COLO668 (cell line): ENCODE measurements at regions not wholly inside any gene's neighbourhood (a gene's known extent, or its start where the extent isn't known, plus 50 kb on each side); places are given as distances from the start of the nearest gene placed in this dataset.
"Not testable (repeated sequence)": the region's sequence is repeated elsewhere in the genome, so short reads cannot be mapped to it uniquely, and the experiment has no call there.

Experiments
- DNase-seq: peaks from one replicate; lab custom pipeline; 2025; ENCODE audit not compliant: unreplicated experiment; lab: John Stamatoyannopoulos, UW

- DNase-seq, result no peak
Measured at GRCh38 chr9:117649126-117649525, 55.1 kb upstream of the TLR4 start.

- DNase-seq, result no peak
Measured at GRCh38 chr9:117644932-117645636, 59.1 kb upstream of the TLR4 start.

GRCh38 chr9:117644133-117644931 lies 59.9 kb upstream of the TLR4 start:
- DNase-seq, result peak; percentile 66

GRCh38 chr9:117643288-117643654 lies 60.9 kb upstream of the TLR4 start:
- DNase-seq, result no peak

- DNase-seq, result not testable (repeated sequence)
Measured at GRCh38 chr9:117642571-117643287, 61.5 kb upstream of the TLR4 start.

GRCh38 chr9:117636681-117637080 lies 67.5 kb upstream of the TLR4 start:
- no peak for DNase-seq

GRCh38 chr9:117625154-117625553 lies 79.0 kb upstream of the TLR4 start:
- no peak for DNase-seq

- no peak for DNase-seq
Measured at GRCh38 chr9:117624106-117624505, 80.1 kb upstream of the TLR4 start.

GRCh38 chr9:117622347-117622746 lies 81.9 kb upstream of the TLR4 start:
- no peak for DNase-seq

GRCh38 chr9:117616431-117616831 lies 87.8 kb upstream of the TLR4 start:
- DNase-seq, result peak; percentile 10

GRCh38 chr9:117612317-117612716 lies 91.9 kb upstream of the TLR4 start:
- no peak for DNase-seq

GRCh38 chr9:117597977-117598376 lies 106.2 kb upstream of the TLR4 start:
- DNase-seq, result no peak

- peak; percentile 17 for DNase-seq
Measured at GRCh38 chr9:117596678-117597077, 107.5 kb upstream of the TLR4 start.

GRCh38 chr9:117595650-117596049 lies 108.6 kb upstream of the TLR4 start:
- no peak for DNase-seq

GRCh38 chr9:117587263-117587662 lies 116.9 kb upstream of the TLR4 start:
- DNase-seq, result no peak

GRCh38 chr9:117574099-117574498 lies 130.1 kb upstream of the TLR4 start:
- DNase-seq, result no peak

- DNase-seq, result no peak
Measured at GRCh38 chr9:117564839-117565238, 139.4 kb upstream of the TLR4 start.

GRCh38 chr9:117561761-117562160 lies 142.4 kb upstream of the TLR4 start:
- no peak for DNase-seq

GRCh38 chr9:117555964-117556629 lies 141.2 kb upstream of the ASTN2 start:
- peak; percentile 53 for DNase-seq

- no peak for DNase-seq
Measured at GRCh38 chr9:117552811-117553210, 138.0 kb upstream of the ASTN2 start.

- no peak for DNase-seq
Measured at GRCh38 chr9:117551171-117551570, 136.3 kb upstream of the ASTN2 start.
